ENCODE measurements at regions not wholly inside any gene's neighbourhood (a gene's known extent, or its start where the extent isn't known, plus 50 kb on each side); places are given as distances from the start of the nearest gene placed in this dataset.

DNA sequence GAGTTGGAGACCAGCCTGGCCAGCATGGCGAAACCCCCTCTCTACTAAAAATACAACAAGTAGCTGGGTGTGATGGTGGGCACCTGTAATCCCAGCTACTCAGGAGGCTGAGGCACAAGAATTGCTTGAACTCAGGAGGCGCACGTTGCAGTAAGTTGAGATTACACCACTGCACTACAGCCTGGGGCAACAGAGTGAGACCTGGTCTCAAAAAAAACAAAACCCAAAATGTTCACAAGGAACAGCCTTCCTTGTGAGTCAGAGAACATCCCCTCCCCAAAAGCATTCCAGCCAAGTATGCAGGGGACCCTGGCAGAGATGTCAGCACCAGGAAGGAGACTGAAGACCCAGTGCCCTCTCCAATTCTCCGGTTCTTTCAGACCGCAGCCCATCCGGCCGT, 314.9 kb upstream of the TSHZ3 start (continued):
- TF ChIP-seq CBX8 (IDR thresholded peaks at IDR 0.05; ENCODE audit: borderline replicate concordance, low read depth, low read length) (no peak), TAF7 (optimal IDR thresholded peaks at IDR 0.05; ENCODE audit: borderline replicate concordance, low read depth, low read length) (no peak), SIRT6 (IDR thresholded peaks at IDR 0.05; ENCODE audit: low read length) (no peak), SAP30 (IDR thresholded peaks at IDR 0.05; ENCODE audit: insufficient read depth, insufficient replicate concordance, low read length) (no peak), HDAC2 (IDR thresholded peaks at IDR 0.05; ENCODE audit: borderline replicate concordance in 1 of 2, low read depth in 2 of 2, low read length in 2 of 2) (no peak)
- TF ChIP-seq, protein P1, sequence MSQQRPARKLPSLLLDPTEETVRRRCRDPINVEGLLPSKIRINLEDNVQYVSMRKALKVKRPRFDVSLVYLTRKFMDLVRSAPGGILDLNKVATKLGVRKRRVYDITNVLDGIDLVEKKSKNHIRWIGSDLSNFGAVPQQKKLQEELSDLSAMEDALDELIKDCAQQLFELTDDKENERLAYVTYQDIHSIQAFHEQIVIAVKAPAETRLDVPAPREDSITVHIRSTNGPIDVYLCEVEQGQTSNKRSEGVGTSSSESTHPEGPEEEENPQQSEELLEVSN (IDR thresholded peaks at IDR 0.05), result no peak
